GM12872 (cell line): ENCODE measurements at regions not wholly inside any gene's neighbourhood (a gene's known extent, or its start where the extent isn't known, plus 50 kb on each side); places are given as distances from the start of the nearest gene placed in this dataset.

Experiments
- TF ChIP-seq, protein P1 (sequence below): IDR thresholded peaks from 3 replicates; pipeline ENCODE4 v1.5.1; 2011; ENCODE audit warnings: low read depth, mild to moderate bottlenecking, low read length, moderate library complexity; ENCODE audit not compliant: insufficient read depth

DNA sequence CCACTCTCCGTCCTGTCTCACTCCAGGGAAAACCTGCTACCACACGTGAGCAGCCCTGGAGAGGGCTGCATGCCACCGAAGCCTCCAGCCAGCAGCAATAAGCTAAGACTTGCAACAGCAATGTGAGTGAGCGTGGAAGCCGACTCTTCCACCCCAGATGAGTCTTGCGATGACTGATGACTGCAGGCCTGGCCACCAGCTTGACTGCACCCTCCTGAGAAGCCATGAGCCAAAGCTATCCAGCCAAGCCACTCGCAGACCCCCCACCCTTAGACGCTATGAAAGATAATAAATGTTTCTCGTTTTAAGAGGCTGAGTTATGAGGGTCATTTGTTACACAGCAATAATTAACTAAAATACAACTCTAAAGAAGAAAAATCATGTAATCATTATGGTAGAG lies 118.6 kb upstream of the GALNT2 start:
- TF ChIP-seq, protein P1, sequence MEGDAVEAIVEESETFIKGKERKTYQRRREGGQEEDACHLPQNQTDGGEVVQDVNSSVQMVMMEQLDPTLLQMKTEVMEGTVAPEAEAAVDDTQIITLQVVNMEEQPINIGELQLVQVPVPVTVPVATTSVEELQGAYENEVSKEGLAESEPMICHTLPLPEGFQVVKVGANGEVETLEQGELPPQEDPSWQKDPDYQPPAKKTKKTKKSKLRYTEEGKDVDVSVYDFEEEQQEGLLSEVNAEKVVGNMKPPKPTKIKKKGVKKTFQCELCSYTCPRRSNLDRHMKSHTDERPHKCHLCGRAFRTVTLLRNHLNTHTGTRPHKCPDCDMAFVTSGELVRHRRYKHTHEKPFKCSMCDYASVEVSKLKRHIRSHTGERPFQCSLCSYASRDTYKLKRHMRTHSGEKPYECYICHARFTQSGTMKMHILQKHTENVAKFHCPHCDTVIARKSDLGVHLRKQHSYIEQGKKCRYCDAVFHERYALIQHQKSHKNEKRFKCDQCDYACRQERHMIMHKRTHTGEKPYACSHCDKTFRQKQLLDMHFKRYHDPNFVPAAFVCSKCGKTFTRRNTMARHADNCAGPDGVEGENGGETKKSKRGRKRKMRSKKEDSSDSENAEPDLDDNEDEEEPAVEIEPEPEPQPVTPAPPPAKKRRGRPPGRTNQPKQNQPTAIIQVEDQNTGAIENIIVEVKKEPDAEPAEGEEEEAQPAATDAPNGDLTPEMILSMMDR = no peak

DNA sequence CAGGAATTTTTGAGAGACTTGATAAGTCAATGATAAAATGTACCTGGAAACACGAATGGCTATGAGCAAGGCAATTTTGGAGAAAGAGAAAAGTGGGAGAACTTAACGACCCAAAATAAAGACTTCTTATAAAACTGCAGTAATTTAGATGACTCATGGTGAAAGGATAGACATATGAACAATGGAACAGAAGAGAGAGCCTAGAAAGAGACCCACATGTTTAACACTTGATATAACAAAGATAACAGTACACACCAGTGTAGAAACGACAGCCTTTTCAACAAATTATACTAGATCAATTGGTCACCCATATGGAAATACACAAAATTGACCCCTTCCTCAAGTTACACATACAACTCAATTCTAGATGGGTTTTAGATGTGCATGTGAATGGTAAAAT lies 117.5 kb upstream of the GALNT2 start:
- TF ChIP-seq, protein P1 = no peak

DNA sequence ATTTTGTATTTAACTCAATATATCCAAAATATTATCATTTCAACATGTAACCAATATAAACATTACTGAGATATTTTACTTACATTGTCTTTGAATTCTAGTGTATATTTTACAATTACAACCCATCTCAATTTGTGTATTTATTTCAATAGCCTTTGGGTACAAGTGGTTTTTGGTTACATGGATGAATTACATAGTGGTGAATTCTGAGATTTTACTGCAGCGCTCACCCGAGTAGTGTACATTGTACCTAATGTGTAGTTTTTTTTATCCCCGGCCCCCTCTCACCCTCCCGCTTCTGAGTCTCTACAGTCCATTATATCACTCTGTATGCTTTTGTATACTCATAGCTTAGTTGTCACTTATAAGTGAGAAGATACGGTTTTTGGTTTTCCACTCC lies 117.0 kb upstream of the GALNT2 start:
- TF ChIP-seq, protein P1 = no peak

DNA sequence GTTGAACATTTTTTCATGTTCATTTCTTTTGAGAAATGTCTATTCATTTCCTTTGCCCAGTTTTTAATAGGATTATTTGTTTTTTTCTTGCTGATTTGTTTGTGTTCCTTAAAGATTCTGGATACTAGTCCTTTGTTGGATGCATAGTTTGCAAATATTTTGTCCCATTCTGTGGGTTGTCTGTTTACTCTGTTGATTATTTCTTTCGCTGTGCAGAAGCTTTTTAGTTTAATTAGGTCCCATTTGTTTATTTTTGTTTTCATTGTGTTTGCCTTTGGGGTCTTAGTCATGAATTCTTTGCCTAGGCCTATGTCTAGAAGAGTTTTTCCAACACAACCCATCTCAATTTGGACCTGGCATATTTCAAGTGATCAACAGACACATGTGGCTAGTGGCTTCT lies 116.1 kb upstream of the GALNT2 start:
- TF ChIP-seq, protein P1 = no peak

DNA sequence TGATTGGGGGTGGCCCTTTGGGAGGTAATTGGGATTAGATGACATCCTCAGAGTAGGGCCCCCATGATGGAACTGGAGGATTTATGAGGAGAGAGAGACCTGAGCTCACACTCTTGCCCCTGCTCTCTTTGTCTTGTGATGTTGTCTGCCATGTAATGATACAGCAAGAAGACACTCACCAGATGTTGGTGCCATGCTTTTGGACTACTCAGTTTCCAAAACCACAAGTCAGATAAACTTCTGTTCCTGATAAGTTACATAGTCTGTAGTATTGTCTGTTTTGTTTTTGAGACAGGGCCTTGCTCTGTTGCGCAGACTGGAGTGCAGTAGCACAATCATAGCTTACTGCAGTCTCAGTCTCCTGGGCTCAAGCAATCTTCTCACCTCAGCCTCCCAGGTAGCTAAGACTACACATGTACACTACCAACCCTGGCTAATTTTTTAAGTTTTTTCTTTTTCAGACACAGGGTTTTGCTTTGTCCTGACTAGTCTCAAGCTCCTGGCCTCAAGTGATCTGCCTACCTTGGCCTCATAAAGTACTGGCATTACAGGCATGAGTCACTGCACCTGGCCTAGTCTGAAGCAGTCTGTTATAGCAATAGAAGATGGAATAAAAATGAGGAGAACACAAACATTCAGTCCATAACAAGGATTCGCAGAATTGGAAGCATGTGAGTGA lies 115.0 kb upstream of the GALNT2 start:
- TF ChIP-seq, protein P1 = no peak

DNA sequence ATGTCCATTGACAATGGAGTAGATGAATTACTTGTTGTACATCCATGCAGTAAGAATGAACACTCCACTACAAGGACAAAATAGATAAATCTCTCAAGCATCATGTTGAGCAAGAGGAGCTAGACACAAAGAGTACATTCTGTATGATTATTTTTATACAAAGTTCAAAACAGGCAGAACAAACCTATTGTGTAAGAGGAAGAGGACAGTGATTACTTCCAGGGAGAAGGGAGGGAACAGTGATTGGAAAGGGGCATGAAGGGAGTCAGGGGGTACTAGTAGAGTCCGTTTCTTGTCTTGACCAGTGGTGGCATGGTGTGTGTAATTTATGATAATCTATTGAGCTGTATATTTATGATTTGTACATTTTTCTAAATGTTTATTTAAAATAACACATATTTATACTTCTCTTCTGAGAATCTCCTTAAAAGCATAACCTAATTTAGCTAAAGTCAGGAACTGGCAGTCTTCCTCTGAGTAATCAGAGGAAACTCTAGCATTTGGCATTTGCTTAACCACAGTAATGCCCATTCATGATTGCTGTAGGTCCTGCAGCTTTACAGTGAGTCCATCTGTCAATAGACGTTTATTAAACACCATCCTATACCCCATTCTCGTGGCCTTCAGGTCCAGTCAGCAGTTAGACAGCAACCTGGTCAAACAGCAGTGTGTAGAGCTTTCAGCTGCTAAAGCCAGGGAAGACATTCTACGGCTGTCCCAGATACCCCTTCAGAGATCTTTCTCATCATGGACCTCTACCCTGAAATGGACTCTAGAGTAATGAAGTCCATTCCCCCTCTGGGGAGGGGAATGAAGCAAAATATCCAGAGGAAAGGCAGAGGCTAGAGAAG lies 114.1 kb upstream of the GALNT2 start:
- TF ChIP-seq, protein P1 = no peak

DNA sequence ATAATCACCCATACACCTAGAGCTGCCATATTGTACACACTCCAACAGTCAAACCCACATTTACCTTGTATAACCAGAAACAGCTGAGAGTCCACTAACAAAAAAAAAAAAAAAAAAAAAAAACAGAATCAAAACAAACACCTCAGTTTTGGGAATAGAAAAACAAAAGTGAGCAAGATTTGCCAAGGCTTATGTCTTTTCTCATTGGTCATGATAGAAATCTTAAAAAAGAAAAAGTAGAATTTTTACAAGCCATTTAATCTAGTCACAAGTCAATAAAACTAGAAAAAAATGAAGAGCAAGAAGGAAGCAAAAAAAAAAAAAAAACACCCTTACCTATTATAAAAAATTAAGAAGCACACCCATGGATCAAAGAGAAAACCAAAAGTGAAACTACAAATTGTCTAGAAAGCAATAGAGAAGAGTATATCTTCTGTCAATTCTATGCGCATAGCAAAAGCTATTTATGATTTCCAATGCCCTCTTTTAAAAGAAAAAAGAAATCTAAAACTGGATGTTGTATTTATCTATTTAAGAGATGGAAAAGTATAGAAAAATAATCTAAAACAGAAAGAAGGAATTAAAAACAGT lies 113.2 kb upstream of the GALNT2 start:
- TF ChIP-seq, protein P1 = no peak
